HG03520 (cell line): ENCODE measurements at regions not wholly inside any gene's neighbourhood (a gene's known extent, or its start where the extent isn't known, plus 50 kb on each side); places are given as distances from the start of the nearest gene placed in this dataset.
"Not testable (repeated sequence)": the region's sequence is repeated elsewhere in the genome, so short reads cannot be mapped to it uniquely, and the experiment has no call there.

Source experiments
- ATAC-seq: cut with Tn5 transposase; IDR thresholded peaks from one replicate; pipeline ENCODE4 v1.9.1; 2021; ENCODE audit warnings: mild to moderate bottlenecking, moderate library complexity; ENCODE audit not compliant: unreplicated experiment

DNA sequence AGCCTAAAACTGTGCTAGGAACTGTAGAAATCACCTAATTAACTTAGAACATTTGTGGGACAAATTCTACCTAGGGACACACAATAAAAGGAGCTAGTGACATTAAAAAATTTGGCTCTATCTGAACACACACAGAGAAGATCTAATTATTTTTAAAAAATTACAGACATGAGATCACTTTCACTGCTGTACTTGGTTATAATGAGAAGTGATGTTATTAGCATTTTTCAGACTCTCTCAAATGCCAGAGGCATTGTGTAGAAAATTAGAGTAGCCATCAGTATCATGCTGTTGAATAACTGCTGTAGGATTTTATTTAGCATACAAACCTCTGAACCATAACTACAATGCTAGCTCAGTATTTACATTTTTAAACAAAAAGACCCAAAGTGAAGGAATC lies 109.1 kb upstream of the ANK2 start:
- no peak for ATAC-seq

DNA sequence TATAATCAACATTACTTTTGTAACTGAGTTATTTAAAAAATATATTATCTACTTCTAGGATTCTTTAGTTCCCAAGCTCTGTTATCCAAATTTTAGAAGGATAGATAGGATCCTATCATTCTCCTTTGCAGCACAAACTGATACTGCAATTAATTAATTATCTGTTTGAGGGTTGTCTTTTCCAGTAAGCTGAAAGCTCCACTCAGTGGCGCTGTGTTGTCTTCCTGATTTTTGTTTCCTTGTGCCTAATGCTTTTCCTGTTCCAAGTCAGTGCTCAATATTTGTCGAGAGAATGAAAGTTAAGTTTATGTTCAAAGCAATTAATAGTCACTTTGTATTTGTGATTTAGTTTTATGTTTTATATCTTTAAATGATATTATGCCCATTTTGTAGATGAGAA lies 107.4 kb upstream of the ANK2 start:
- ATAC-seq, result no peak

DNA sequence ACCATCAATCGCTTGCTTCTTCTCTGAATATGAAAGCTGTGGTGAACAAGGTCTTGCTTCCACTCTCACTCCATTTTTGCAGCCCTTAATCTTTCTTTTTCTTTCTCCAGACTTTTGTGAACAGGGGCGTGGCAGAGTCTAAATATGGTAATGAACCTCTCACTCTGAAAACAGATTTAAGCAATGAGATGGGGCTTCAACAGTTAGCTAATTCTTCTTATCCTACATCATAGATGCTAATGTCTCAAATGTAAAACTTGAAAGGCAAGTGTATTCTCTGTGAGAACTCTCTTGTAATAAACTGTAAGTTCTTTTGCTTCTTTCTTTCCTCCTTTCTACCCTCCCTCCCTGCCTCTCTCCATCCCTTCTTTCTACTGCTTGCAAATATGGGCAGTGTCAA lies 106.5 kb upstream of the ANK2 start:
- ATAC-seq, result no peak

DNA sequence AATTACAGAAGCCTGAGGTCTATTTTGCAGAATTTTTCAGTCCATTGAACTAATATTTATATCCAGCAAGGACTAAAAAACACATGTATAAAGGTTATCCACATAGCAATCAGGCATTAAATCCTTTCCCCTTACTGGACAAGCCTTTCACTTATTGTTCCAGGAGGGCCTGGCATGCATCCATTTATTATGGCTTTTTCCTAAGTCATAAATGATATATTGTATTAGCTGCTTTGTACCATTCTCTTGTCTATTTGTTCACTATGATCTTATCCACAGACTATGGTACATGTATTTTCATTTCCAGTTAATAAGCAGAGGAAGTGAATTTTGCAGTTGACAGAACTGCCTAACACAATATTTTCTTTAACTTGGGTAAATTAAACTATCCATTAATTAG lies 105.4 kb upstream of the ANK2 start:
- no peak for ATAC-seq

DNA sequence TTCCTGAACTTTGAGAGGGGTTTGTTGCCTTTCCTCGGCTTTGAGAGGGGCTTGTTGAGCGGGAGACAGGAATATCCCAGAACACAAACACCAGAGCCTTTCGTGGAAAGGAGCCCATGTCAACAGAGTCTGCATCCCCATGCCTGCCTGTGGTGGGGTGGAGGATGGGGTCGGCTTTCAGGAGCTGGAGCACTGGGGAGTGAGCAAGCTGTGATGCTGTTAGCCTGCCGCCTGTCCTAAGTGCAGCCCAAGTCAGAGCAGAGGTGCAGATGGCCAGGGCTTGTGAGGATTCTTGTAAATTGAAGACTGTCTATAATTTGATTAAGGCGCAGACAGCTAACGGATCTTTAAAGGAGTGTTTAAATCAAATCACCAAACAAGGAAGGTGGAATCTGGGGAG lies 103.3 kb upstream of the ANK2 start:
- no peak for ATAC-seq

DNA sequence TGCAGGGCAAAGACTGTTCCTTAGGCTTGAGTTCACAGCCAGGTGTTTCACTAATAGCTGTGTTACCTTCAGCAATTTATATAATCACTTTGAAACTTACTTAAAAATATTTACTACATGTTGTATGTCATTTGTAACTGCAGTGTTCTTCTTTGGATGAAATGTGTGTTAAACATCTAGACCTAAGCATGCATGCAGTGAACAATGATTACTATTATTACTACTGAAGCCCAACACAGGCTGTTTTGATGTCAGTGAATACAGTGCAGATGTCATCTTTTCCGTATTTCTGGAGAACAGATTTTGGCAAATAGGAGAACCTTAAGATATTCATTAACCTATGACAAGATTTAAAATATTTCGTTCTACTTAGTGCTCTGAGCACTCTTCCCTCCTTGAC lies 101.8 kb upstream of the ANK2 start:
- ATAC-seq, result no peak

DNA sequence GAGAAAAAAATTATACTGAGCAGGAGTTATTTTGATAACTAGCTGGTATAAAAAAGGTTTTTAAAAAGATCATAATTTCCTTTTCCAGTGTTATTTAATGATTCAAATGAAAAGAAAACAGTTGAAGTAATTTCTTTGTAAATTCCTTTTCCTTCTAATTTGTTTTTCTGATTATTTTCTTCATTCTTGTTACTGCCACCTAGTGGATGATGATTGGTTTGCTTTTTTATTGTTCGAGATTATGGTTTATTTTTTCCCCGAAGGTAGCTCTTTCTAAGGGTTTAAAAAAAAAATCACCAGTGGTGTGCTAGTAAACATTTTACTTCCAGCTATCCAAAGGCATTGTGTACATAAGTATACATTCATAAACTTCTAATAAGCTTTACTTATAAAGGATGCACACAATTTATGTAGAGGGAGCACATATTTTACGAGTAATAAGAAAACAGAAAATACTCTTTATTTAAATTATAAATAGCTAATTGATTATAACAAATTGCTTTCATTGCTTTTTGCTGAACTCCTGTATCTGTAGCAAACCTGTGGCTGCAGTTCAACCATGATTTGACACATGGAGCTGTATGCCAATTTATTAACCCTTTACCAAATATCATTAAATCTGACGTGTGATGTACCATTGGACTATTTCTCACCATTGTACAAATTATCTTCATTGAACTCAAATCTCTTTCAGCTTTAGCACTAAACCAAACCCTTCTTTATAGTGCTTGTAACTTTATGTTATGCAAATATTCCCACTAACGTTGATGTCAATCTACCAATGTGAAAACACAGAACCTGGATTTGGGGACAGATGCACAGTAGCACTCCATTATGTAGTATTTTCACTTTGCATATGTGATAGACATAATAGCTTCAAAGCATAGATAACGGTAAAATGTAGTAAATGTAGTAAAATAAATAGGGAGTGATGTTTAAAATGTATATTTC lies 97.8 kb upstream of the ANK2 start:
- no peak for ATAC-seq

DNA sequence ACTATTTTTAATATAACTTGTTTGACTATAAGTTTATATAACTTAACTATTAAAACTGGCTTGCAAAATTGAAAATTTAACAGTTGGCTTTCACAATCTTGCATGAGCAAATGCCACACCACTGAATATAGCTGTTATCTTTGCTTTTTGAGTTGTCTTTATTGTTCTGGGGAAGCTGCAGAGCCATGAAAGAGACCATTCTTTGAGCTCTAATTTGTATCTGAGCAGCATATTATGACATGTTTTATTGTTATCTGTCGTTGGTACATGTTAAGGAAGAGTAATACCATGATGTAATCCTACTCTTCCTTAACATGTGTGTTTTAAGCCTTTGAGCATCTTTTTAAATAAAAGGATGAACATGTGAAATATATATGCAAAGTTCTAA lies 97.1 kb upstream of the ANK2 start:
- ATAC-seq, result no peak

DNA sequence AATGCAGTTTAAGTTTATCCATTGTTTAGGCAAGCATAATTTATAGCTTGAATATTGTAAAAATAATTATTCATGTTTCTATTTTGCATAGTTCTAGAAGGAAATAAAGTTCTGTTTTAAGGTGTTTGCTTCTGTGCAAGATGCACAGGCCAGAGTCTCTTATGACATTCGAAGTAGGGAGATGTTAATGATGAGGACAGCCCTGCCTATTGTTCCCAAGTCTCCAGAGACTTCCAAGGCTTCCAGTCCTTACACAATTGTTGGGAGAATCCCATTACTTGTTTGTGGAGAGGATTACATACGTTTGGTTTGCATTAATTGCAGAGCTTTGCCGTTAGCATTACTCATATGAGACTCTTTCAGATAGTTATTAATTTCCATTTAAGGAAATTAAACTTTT lies 96.2 kb upstream of the ANK2 start:
- no peak for ATAC-seq

DNA sequence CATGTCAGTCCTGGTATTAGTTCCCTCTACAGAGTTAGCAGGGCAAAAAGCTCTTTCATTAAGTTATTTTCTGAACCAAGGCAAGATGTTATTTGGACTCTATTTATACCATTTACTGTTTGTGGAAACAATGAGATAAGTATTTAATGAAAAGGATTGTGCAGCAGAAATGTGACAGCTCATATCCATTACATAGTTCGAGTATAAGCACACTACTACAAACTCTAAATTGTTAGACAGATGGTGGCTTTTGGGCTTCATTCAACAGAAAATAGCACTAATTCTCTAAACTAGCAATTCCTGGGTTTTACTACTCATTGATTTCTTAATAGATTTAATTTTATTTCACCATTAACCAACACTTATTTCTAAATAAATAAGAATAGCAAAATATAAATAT lies 95.2 kb upstream of the ANK2 start:
- ATAC-seq, result no peak

DNA sequence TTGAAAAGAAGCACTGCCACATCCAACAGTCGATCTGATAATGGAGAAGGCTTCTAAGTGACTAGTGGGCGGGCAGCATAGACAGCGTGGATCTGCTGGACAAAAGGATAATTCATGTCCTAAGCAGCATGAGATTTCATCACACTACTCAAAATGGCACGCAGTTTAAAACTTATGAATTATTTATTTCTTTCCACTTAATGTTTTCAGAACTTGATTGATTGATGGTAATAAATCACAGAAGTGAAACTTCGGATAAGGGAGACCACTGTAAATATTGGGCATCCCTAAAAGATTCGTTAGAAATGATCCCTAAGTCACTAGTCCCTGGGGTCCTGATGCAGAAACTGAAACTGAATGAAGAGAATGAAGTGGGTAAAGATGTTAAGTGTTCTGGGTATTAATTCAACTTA lies 93.0 kb upstream of the ANK2 start:
- no peak for ATAC-seq

DNA sequence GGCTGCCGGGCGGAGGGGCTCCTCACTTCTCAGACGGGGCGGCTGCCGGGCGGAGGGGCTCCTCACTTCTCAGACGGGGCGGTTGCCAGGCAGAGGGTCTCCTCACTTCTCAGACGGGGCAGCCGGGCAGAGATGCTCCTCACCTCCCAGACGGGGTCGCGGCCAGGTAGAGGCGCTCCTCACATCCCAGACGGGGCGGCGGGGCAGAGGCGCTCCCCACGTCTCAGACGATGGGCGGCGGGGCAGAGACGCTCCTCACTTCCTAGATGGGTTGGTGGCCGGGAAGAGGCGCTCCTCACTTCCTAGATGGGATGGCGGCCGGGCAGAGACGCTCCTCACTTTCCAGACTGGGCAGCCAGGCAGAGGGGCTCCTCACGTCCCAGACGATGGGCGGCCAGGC lies 91.7 kb upstream of the ANK2 start:
- ATAC-seq, result not testable (repeated sequence)

DNA sequence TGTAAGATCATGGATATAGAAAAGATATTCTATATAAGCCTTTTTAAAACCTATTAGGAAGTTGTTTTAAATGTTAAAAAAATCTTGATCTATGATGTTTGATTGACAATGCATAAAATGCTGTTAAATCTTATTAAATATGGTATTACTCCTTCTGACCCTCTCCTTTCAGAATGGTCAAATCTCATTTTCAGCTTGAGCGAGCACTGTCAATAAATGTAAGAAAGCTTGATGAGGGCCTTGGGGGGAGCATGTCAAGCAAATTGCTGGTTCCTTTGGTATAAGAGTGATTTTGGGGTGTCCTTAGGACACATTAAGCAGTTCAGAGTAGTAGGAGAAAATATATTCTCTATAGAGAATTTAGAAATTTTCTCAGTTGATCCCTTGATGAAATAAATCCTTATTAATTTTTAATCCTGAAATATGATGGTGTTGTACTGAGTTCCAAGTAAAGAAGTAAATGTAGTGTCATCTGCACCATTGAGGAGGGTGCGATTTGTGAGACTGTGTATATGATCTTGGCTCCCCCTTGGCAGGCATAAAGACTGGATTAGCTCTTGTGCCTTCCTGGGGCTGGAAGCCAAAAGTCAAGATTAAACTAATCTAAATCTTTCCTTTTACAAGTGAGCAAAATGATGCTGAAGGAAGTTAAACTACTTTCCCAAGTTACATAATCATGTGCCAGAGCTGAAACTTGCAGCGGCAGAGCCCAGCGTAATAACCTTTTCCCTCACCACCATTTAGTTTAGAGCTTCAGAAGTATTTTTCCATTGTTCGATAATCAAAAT lies 82.6 kb upstream of the ANK2 start:
- no peak for ATAC-seq

DNA sequence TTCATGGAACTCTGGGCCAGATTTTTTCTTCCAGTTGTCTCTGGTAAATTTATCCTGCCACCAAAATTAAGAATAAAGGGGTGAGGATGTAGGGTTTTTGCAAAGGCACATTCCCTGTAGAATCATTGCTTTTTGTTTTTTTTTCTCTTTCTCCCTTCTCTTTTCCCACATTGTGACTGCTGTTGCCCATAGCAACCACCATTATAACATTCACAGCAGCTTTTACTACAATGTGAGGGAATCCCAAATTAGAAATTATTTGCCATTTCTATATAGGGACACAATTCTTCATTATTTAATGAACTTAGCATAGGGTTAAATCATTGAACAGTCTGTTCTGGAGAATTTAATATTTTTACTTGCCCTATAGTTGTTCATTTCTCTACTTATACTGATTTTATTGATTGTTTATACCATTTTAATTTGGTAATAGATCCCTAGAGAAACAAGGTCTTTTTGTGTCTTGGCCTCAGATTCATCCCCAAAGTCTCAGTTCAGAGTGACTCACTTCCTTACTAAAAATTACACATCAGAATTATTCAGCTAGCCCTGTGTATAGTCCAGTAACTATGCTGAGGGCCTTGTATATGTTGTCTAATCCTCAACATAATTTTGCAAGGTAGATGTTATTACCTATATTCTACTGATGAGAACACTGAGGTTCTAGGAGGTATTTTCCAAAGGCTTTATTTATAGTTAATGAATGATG lies 80.8 kb upstream of the ANK2 start:
- no peak for ATAC-seq

DNA sequence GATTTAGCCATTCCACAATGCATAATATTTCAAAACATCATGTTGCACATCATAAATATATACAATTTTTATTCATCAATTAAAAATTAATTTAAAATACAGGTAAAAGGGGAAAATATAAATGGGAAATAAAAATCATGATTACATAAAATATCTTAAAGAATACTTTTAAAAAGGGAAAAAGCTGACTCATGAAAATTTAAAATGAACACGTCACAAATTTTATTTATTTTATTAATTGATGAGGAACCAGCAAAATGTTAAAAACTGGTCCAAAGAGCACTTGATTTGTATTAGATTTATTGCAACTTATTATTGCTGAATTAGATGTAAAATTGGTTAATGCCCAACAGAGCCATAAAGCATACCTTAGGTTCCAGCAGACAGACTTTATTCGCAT lies 78.5 kb upstream of the ANK2 start:
- ATAC-seq, result no peak

DNA sequence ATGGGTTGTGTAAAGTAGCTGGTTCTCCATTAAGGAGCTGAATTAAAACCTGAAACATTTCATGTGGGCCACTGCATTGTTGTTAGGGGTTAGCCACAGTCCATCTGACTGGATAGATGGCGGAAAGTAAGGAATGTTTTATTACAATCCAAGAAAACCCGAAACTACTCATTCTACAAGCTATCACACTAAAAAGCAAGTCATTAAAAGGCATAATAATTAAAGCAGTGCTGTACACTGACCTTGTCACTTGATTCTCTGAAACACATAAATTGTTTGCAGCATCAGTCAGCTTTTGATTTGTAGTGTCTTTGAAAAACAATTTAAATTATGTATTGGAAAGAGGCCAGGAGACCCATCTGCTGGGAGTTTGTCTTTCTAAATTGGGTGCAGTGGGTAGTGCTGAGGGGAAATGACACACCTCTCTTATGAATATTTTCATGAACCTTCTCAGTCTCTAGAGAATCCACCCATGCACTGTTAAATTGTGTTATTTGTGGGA lies 75.7 kb upstream of the ANK2 start:
- ATAC-seq, result no peak

DNA sequence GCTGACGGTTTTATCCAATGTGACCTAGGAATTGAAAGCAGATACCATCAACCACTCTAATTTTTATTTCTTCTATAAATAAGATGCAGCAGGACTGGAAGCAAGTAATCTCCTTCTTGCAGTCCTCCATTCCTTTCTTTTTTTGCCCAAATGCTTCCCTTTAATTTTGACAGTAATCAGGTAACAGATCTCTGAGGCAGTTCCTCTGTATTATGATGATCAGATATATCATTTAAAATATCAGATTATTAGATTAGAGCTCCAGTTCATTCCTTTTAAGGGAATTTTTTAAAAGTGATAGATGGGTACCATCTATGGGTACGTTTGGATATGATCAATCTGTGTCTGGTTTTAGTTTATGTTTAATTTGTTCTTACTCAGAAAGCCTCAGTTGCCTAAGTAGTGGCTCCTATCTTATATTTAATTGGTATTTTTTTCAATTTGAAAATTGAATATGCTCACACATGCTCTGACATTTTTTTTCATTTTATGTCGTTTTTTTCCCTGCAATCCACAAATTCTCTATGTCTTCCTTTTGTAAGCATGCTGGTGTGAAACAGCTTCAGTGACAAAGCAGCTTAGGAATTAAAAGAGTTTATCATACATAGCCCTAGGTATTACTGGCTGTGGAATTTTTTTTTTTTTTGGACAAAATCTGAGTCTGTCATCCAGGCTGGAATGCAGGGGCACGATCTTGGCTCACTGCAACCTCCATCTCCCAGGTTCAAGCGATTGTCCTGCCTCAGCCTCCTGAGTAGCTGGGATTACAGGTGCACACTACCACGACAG lies 73.7 kb upstream of the ANK2 start:
- ATAC-seq, result no peak

DNA sequence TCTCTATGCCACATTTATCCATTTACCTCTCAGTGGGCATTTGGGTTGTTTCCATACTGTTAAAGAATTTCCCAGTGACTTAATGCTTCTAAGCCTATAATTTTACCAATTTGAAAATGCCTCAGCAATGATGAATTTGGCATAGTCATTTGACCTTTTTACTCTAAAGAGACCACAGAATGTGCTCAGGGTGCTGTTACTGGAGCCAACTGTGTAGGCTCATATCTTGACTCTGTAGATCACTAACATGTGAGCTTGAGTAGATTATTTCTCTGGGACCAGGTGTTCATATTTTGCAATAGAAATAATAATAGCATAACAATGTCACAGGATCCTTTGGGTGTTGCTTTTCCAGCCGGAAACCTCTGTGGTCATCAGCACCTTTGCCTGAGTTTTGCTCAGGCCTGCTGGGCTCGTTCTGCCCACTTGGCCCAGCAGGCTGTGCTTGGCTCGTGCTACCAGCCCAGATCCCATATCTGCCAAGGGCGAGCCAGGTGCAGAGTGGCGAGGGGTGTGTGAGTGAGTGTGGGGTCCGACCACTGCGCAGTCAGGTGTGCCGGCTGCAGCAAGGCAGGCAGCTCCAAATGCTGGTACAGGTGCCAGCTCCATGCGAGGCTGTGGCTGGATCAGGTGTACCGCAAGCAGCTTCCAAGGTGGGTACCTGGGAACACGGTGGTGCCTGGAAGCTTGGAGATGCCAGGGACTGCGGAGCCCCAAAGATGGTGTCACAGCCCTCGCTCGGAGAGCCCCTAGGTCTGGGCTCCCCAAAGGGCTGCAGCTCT lies 70.6 kb upstream of the ANK2 start:
- no peak for ATAC-seq

DNA sequence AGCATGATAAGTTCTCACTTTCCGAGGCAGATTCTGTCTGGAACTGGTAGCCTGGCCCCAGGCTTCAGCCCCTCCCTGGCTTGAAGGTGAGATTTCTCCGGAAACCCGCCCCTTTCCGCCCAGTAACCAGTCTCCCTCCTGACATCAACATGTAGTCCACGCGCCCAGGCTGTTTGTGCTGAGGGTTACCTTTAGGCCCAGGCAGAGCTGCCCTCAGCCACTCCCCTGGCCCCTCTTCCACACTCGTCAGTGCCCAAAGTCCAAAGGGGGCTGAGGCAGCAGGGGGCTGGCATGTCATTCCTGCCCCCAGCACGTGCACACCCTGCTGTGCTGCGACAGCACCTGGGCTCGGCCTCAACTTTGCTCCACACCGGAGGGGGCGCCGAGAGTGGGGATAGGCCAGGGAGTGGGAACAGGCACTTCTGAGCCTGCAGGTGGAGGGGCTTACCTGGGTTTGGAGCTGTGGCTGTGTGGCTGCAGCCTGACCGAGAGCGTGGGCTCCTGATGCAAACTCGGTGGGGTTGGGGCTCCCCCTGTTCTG lies 69.5 kb upstream of the ANK2 start:
- no peak for ATAC-seq

DNA sequence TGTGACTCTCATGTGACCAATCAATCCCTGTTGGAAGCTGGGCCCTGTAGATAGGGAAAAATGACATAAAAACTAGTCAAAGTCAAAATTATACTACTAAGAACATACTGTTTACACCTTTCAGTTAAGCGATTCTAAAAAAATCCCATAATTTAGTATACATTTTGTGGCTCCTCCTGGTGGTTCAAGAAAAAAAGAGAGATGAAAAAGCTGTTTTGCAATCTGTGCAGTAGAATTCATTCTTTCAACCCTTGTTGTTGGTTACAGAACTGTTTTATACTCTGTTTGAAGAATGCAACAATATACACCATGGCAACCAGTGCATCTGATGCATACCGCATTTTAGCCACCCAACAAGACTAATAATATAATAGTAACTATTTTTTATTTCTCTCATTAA lies 66.8 kb upstream of the ANK2 start:
- no peak for ATAC-seq
